NCI-H1694 treated with DMSO at 0.1 percent for 48 hours (cell line): ENCODE measurements at regions not wholly inside any gene's neighbourhood (a gene's known extent, or its start where the extent isn't known, plus 50 kb on each side); places are given as distances from the start of the nearest gene placed in this dataset.

Experiments used
- DNase-seq: peaks from one replicate; lab custom pipeline; 2025; lab: John Stamatoyannopoulos, UW

GRCh38 chr15:62612183-62612733 lies 430.3 kb upstream of the TPM1 start:
- DNase-seq = no peak

- no peak for DNase-seq
These were observed 429.8 kb upstream of the TPM1 start for GRCh38 chr15:62612771-62613170.

- DNase-seq = no peak
These were observed 425.8 kb upstream of the TPM1 start for GRCh38 chr15:62616746-62617145.

GRCh38 chr15:62617741-62618140 lies 424.8 kb upstream of the TPM1 start:
- no peak for DNase-seq

GRCh38 chr15:62618432-62618831 lies 424.1 kb upstream of the TPM1 start:
- DNase-seq = no peak

- no peak for DNase-seq
These were observed 423.6 kb upstream of the TPM1 start for GRCh38 chr15:62618846-62619504.

- no peak for DNase-seq
These were observed 423.0 kb upstream of the TPM1 start for GRCh38 chr15:62619526-62619925.

- no peak for DNase-seq
These were observed 419.8 kb upstream of the TPM1 start for GRCh38 chr15:62622775-62623174.

- DNase-seq = no peak
These were observed 417.8 kb upstream of the TPM1 start for GRCh38 chr15:62624547-62625378.

- no peak for DNase-seq
These were observed 417.0 kb upstream of the TPM1 start for GRCh38 chr15:62625429-62626033.

GRCh38 chr15:62626903-62627302 lies 415.6 kb upstream of the TPM1 start:
- no peak for DNase-seq

GRCh38 chr15:62631076-62631724 lies 411.3 kb upstream of the TPM1 start:
- DNase-seq = no peak

GRCh38 chr15:62636823-62637573 lies 405.5 kb upstream of the TPM1 start:
- DNase-seq = no peak

- DNase-seq = no peak
These were observed 405.0 kb upstream of the TPM1 start for GRCh38 chr15:62637574-62637897.

GRCh38 chr15:62637950-62638619 lies 404.5 kb upstream of the TPM1 start:
- DNase-seq = no peak

- DNase-seq = no peak
These were observed 403.1 kb upstream of the TPM1 start for GRCh38 chr15:62639432-62639831.

- DNase-seq = no peak
These were observed 402.5 kb upstream of the TPM1 start for GRCh38 chr15:62639906-62640605.

- DNase-seq = no peak
These were observed 400.7 kb upstream of the TPM1 start for GRCh38 chr15:62641825-62642224.

GRCh38 chr15:62643572-62643971 lies 399.0 kb upstream of the TPM1 start:
- DNase-seq = no peak

- no peak for DNase-seq
These were observed 398.2 kb upstream of the TPM1 start for GRCh38 chr15:62644216-62644888.
